ENCODE measurements at regions not wholly inside any gene's neighbourhood (a gene's known extent, or its start where the extent isn't known, plus 50 kb on each side); places are given as distances from the start of the nearest gene placed in this dataset.
"Not testable (repeated sequence)": the region's sequence is repeated elsewhere in the genome, so short reads cannot be mapped to it uniquely, and the experiment has no call there.

- BruUV-seq (replicated peaks) = no TSS peak
- DNase-seq (ENCODE audit: low read depth, low spot score) (peak; percentile 18), ATAC-seq (peak; percentile 78; the same call in 1 of the 2 replicates)
- ChIA-PET POLR2A (no interaction called here), CTCF (no interaction called here)
- intact Hi-C loops (cut with micrococcal nuclease; ENCODE audit: unreplicated experiment) = no loop called here
- no peak overlapping the region for H3K27ac ChIP-seq (ENCODE audit: low read length)
- peaks cover 2% of the 10 kb centered on the region; the same call in 1 of the 2 replicates for H3K27me3 ChIP-seq (ENCODE audit: control insufficient read depth, insufficient read depth, low read length)
- no peak overlapping the region; a peak in 1 of 4 replicates for H3K4me3 ChIP-seq (ENCODE audit: low read depth in 2 of 2, low read length in 2 of 2)
- TF ChIP-seq CTCF (IDR thresholded peaks at IDR 0.05) = peak; percentile 79
- no peak for TF ChIP-seq TCF7L2 (IDR thresholded peaks at IDR 0.05; ENCODE audit: low read depth, low read length)
- H3K36me3 ChIP-seq (ENCODE audit: control insufficient read depth, insufficient read depth, low read length) = no peaks in the 10 kb centered on the region
- H3K9me3 ChIP-seq (ENCODE audit: control insufficient read depth, insufficient read depth, low read depth, low read length) = no peaks in the 10 kb centered on the region
- in situ Hi-C loops (cut with HindIII; ENCODE audit: low pct_unique_long_range_greater_than_20kb, low sequenced_read_pairs) = no loop called here
- H3K4me1 ChIP-seq (ENCODE audit: control insufficient read depth, insufficient read depth, low read length) = no peaks in the 10 kb centered on the region
Measured at GRCh38 chrX:52574416-52575275, 57.8 kb upstream of the XAGE1B start.

GRCh38 chrX:52568146-52568545 lies 51.3 kb upstream of the XAGE1B start:
- in situ Hi-C loops (cut with HindIII; ENCODE audit: low pct_unique_long_range_greater_than_20kb, low sequenced_read_pairs); DNase-seq (ENCODE audit: low read depth, low spot score): not testable (repeated sequence)

More at GRCh38 chrX:52568146-52568545, 51.3 kb upstream of the XAGE1B start:
- ATAC-seq; POLR2A ChIA-PET; H3K9me3 ChIP-seq (ENCODE audit: control insufficient read depth, insufficient read depth, low read depth, low read length); H3K36me3 ChIP-seq (ENCODE audit: control insufficient read depth, insufficient read depth, low read length); H3K27ac ChIP-seq (ENCODE audit: low read length); H3K27me3 ChIP-seq (ENCODE audit: control insufficient read depth, insufficient read depth, low read length); CTCF ChIA-PET; H3K4me1 ChIP-seq (ENCODE audit: control insufficient read depth, insufficient read depth, low read length); intact Hi-C loops (cut with micrococcal nuclease; ENCODE audit: unreplicated experiment); BruUV-seq (replicated peaks); H3K4me3 ChIP-seq (ENCODE audit: low read depth in 2 of 2, low read length in 2 of 2): not testable (repeated sequence)
